ENCODE measurements at regions not wholly inside any gene's neighbourhood (a gene's known extent, or its start where the extent isn't known, plus 50 kb on each side); places are given as distances from the start of the nearest gene placed in this dataset.

GRCh38 chr13:65830411-65831205 is 1399.5 kb downstream of the PCDH9 start:
- TF ChIP-seq POLR2A (IDR thresholded peaks at IDR 0.05) (no peak), CTCF (IDR thresholded peaks at IDR 0.05) (no peak)
